ENCODE measurements at regions not wholly inside any gene's neighbourhood (a gene's known extent, or its start where the extent isn't known, plus 50 kb on each side); places are given as distances from the start of the nearest gene placed in this dataset.

- intact Hi-C loops (cut with micrococcal nuclease): no loop called here
These were observed 79.0 kb upstream of the NKX1-1 start for GRCh38 chr4:1485280-1485679.

- intact Hi-C loops (cut with micrococcal nuclease): no loop called here
These were observed 74.5 kb upstream of the NKX1-1 start for GRCh38 chr4:1480720-1481119.

GRCh38 chr4:1479454-1479853 lies 73.2 kb upstream of the NKX1-1 start:
- intact Hi-C loops (cut with micrococcal nuclease): no loop called here

GRCh38 chr4:1478766-1479355 lies 72.6 kb upstream of the NKX1-1 start:
- intact Hi-C loops (cut with micrococcal nuclease): no loop called here

- intact Hi-C loops (cut with micrococcal nuclease): no loop called here
These were observed 71.0 kb upstream of the NKX1-1 start for GRCh38 chr4:1477045-1477840.

GRCh38 chr4:1476140-1476513 lies 69.9 kb upstream of the NKX1-1 start:
- intact Hi-C loops (cut with micrococcal nuclease): no loop called here

- intact Hi-C loops (cut with micrococcal nuclease): no loop called here
These were observed 69.3 kb upstream of the NKX1-1 start for GRCh38 chr4:1475277-1476139.

GRCh38 chr4:1474126-1475090 lies 68.2 kb upstream of the NKX1-1 start:
- intact Hi-C loops (cut with micrococcal nuclease): no loop called here

GRCh38 chr4:1473718-1474117 lies 67.5 kb upstream of the NKX1-1 start:
- intact Hi-C loops (cut with micrococcal nuclease): no loop called here

- intact Hi-C loops (cut with micrococcal nuclease): no loop called here
These were observed 66.8 kb upstream of the NKX1-1 start for GRCh38 chr4:1472911-1473518.

GRCh38 chr4:1472148-1472797 lies 66.0 kb upstream of the NKX1-1 start:
- intact Hi-C loops (cut with micrococcal nuclease): no loop called here

- intact Hi-C loops (cut with micrococcal nuclease): no loop called here
These were observed 65.4 kb upstream of the NKX1-1 start for GRCh38 chr4:1471443-1472147.

GRCh38 chr4:1470816-1471442 lies 64.7 kb upstream of the NKX1-1 start:
- intact Hi-C loops (cut with micrococcal nuclease): no loop called here

- intact Hi-C loops (cut with micrococcal nuclease): no loop called here
These were observed 64.1 kb upstream of the NKX1-1 start for GRCh38 chr4:1470393-1470670.

- intact Hi-C loops (cut with micrococcal nuclease): no loop called here
These were observed 63.6 kb upstream of the NKX1-1 start for GRCh38 chr4:1469607-1470392.

- intact Hi-C loops (cut with micrococcal nuclease): no loop called here
These were observed 62.8 kb upstream of the NKX1-1 start for GRCh38 chr4:1469043-1469442.

- intact Hi-C loops (cut with micrococcal nuclease): no loop called here
These were observed 61.6 kb upstream of the NKX1-1 start for GRCh38 chr4:1467581-1468458.

GRCh38 chr4:1466863-1467165 lies 60.6 kb upstream of the NKX1-1 start:
- intact Hi-C loops (cut with micrococcal nuclease): no loop called here

All from T-helper 1 cell treated with Interleukin-12 subunit alpha and Interleukin-12 subunit beta and Interleukin-4 antibody, amounts not matched to agents 30 ng/mL and 1 ng/mL, for 36 hours (primary cell).